MM.1S (cell line): ENCODE measurements at regions not wholly inside any gene's neighbourhood (a gene's known extent, or its start where the extent isn't known, plus 50 kb on each side); places are given as distances from the start of the nearest gene placed in this dataset.

Source experiments
- DNase-seq: peaks from one replicate; pipeline ENCODE4 v3.0.0-alpha.2; 2015
- H2AFZ ChIP-seq: fragments of 300-600 bp; sonication (generic); 2 replicates; pipeline ENCODE4 v1.6.0; 2016; ENCODE audit warnings: antibody characterized with exemption, low read length
- H3F3A ChIP-seq: fragments of 300-600 bp; sonication (generic); 2 replicates; pipeline ENCODE4 v1.6.1; 2016; ENCODE audit warnings: mild to moderate bottlenecking, antibody characterized with exemption, low read length, moderate library complexity, mixed read lengths; ENCODE audit not compliant: insufficient read depth
- H3K27ac ChIP-seq: fragments of 300-600 bp; sonication (generic); 2 replicates; pipeline ENCODE4 v1.5.1; 2016; ENCODE audit warnings: mild to moderate bottlenecking, low read length
- H3K27me3 ChIP-seq: fragments of 300-600 bp; sonication (generic); replicated peaks from 2 replicates; pipeline ENCODE4 v1.6.0; 2016; ENCODE audit warnings: low read length; ENCODE audit not compliant: insufficient read depth
- H3K36me3 ChIP-seq: fragments of 300-600 bp; sonication (generic); replicated peaks from 2 replicates; pipeline ENCODE4 v1.6.1; 2016; ENCODE audit warnings: mild to moderate bottlenecking, low read length, mixed read lengths; ENCODE audit not compliant: insufficient read depth
- H3K4me1 ChIP-seq: fragments of 300-600 bp; sonication (generic); 2 replicates; pipeline ENCODE4 v1.6.1; 2016; ENCODE audit warnings: low read length, mixed read lengths
- H3K4me2 ChIP-seq: fragments of 300-600 bp; sonication (generic); 2 replicates; pipeline ENCODE4 v1.6.0; 2016; ENCODE audit warnings: low read depth, low read length
- H3K4me3 ChIP-seq: fragments of 300-600 bp; sonication (generic); 2 replicates; pipeline ENCODE4 v1.5.1; 2016; ENCODE audit warnings: low read length, mixed read lengths
- H3K79me2 ChIP-seq: fragments of 300-600 bp; sonication (generic); 2 replicates; pipeline ENCODE4 v1.6.1; 2016; ENCODE audit warnings: mixed run types, low read length, mixed read lengths
- H3K9ac ChIP-seq: fragments of 300-600 bp; sonication (generic); 2 replicates; pipeline ENCODE4 v1.6.1; 2016; ENCODE audit warnings: low read length, mixed read lengths
- H3K9me2 ChIP-seq: fragments of 300-600 bp; sonication (generic); replicated peaks from 2 replicates; pipeline ENCODE4 v1.6.1; 2016; ENCODE audit warnings: mild to moderate bottlenecking, low read length, mixed read lengths; ENCODE audit not compliant: insufficient read depth
- H3K9me3 ChIP-seq: fragments of 300-600 bp; sonication (generic); replicated peaks from 2 replicates; pipeline ENCODE4 v1.6.1; 2016; ENCODE audit warnings: mild to moderate bottlenecking, low read length, mixed read lengths; ENCODE audit not compliant: insufficient read depth
- H4K20me1 ChIP-seq: fragments of 300-600 bp; sonication (generic); 2 replicates; pipeline ENCODE4 v1.6.1; 2016; ENCODE audit warnings: mild to moderate bottlenecking, low read length, moderate library complexity, mixed read lengths; ENCODE audit not compliant: insufficient read depth
- EZH2 ChIP-seq: fragments of 300-600 bp; sonication (generic); optimal IDR thresholded peaks from 2 replicates; pipeline ENCODE3; 2017; ENCODE audit warnings: low read depth, mild to moderate bottlenecking, antibody characterized with exemption, low read length, mixed read lengths
- EZH2phosphoT487 ChIP-seq: fragments of 300-600 bp; sonication (generic); IDR thresholded peaks from 2 replicates; pipeline ENCODE4 v1.6.1; 2018; ENCODE audit warnings: antibody characterized with exemption, low read length
- TF ChIP-seq, protein P1 (sequence below): fragments of 300-600 bp; sonication (generic); IDR thresholded peaks from 2 replicates; pipeline ENCODE4 v1.5.1; 2016; ENCODE audit warnings: antibody characterized with exemption, low read length, mixed read lengths

DNA sequence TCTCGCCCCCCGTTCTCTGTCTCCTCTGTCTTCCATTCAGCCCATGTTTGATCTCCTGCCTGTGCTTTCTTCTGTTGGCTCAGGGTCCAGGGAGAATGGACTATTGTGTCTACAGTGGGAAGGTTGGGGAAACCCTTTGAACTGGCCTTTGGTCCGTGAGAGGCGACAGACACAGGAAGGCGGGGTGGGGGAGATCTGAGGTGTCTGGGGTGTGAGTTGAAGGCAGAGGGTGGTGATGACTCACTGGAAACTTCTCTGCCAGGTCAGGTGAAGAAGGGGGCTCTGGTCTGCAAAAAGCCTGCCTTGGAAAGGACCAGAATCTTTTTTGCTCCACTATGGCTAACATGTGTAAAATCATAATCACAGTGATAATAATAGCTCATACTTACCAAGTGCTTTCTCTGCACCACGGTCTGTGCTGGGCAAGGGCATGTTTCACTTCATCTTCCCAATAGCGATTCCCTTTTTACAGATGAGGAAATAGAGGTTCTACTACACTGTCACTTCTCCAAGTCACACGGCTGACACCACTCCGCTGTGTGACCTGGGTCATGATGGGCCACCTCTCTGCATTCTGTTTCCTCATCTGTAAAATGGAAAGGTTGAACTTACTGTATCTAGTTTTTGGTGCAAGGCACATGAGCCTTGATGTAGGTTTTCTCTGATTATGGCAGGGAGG lies 99.8 kb upstream of the ALX4 start:
- Histone ChIP-seq H3K4me3 (no peak overlapping the region), H3K9ac (no peak overlapping the region)

DNA sequence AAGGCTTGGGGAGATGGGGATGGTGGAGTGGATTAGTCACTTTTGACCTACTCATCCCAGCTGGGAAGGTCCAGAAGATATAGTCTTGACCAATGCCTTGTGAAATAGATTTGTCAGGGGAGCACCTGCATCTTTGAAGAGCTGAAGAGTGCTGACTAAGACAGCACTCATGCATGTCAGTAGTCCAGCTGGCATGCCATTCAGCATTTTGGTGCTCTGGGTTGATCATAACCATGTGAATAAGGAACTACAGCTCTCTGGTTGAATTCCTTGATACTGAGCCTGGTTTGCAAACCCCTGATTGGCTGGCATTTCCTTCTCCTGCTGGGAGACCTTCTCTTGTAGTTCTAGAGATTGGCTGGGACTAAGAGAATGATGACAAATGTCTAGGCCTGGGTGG lies 106.8 kb upstream of the ALX4 start:
- no peaks in the 10 kb centered on the region for H4K20me1 ChIP-seq
- H3K79me2 ChIP-seq = no peaks in the 10 kb centered on the region
- no peaks in the 10 kb centered on the region for H3K9me3 ChIP-seq
- no peaks in the 10 kb centered on the region for H3K9me2 ChIP-seq
- TF ChIP-seq, protein P1, sequence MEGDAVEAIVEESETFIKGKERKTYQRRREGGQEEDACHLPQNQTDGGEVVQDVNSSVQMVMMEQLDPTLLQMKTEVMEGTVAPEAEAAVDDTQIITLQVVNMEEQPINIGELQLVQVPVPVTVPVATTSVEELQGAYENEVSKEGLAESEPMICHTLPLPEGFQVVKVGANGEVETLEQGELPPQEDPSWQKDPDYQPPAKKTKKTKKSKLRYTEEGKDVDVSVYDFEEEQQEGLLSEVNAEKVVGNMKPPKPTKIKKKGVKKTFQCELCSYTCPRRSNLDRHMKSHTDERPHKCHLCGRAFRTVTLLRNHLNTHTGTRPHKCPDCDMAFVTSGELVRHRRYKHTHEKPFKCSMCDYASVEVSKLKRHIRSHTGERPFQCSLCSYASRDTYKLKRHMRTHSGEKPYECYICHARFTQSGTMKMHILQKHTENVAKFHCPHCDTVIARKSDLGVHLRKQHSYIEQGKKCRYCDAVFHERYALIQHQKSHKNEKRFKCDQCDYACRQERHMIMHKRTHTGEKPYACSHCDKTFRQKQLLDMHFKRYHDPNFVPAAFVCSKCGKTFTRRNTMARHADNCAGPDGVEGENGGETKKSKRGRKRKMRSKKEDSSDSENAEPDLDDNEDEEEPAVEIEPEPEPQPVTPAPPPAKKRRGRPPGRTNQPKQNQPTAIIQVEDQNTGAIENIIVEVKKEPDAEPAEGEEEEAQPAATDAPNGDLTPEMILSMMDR = no peak
- TF ChIP-seq EZH2 (no peak), EZH2phosphoT487 (no peak)
- no peaks in the 10 kb centered on the region for H3K27me3 ChIP-seq
- no peaks in the 10 kb centered on the region for H3K36me3 ChIP-seq
- H2AFZ ChIP-seq = no peak overlapping the region
- H3F3A ChIP-seq = no peaks in the 10 kb centered on the region
- H3K9ac ChIP-seq = no peak overlapping the region
- H3K4me1 ChIP-seq = no peaks in the 10 kb centered on the region
- DNase-seq = peak; percentile 21
- no peak overlapping the region for H3K4me2 ChIP-seq
- H3K27ac ChIP-seq = no peak overlapping the region
- H3K4me3 ChIP-seq = no peak overlapping the region

More for the DNA sequence above, 99.8 kb upstream of the ALX4 start:
- H3K79me2 ChIP-seq = no peaks in the 10 kb centered on the region
- no peaks in the 10 kb centered on the region for H3K9me2 ChIP-seq
- TF ChIP-seq EZH2phosphoT487 (no peak), EZH2 (no peak)
- TF ChIP-seq, protein P1 = no peak
- no peaks in the 10 kb centered on the region for H4K20me1 ChIP-seq
- no peak overlapping the region for H3K27ac ChIP-seq
- no peaks in the 10 kb centered on the region for H3K27me3 ChIP-seq
- DNase-seq = no peak
- H3K4me2 ChIP-seq = no peak overlapping the region
- no peaks in the 10 kb centered on the region for H3K4me1 ChIP-seq
- H3K9me3 ChIP-seq = no peaks in the 10 kb centered on the region
- H2AFZ ChIP-seq = no peak overlapping the region
- H3F3A ChIP-seq = no peaks in the 10 kb centered on the region
- no peaks in the 10 kb centered on the region for H3K36me3 ChIP-seq

DNA sequence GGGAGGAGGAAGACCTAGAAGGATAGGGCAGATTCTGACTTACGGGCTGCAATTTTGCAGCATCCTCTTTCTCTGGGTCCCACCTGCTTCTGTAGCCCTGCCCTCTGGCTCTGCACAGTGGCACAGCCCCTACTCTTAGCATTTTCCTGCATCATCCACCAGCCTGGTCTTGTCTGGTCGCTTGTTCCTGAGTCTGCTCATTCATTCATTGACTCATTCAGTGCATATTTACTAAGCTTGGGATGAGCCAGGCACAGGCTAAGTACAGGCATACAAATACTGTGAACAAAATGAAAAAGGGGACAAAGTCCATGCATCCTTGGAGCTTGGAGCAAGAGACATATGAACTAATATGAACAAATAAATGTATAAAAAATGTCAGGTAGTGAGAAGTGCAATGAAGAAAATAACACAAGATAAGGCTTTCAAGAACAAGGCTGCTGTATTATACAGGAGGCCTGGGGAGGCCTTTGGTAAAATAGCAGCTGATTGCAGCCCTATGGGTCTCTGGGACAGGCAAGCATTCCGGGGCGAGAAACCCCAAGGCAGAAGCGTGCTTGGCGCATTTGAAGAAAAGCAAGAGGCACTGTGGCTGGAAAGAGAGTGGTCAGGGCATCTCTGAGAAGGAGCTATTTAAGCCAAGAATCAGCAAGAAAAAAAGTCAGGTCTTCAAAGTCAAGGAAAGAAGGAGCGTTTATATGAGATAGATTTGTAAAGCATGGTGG lies 108.0 kb upstream of the ALX4 start:
- Histone ChIP-seq H3K27ac (no peak overlapping the region), H3F3A (no peaks in the 10 kb centered on the region), H3K4me2 (no peak overlapping the region), H3K9ac (no peak overlapping the region), H3K36me3 (no peaks in the 10 kb centered on the region), H4K20me1 (no peaks in the 10 kb centered on the region), H2AFZ (no peak overlapping the region), H3K9me3 (no peaks in the 10 kb centered on the region), H3K79me2 (no peaks in the 10 kb centered on the region), H3K4me3 (no peak overlapping the region), H3K4me1 (no peaks in the 10 kb centered on the region), H3K9me2 (no peaks in the 10 kb centered on the region), H3K27me3 (no peaks in the 10 kb centered on the region)
- no peak for TF ChIP-seq EZH2
- TF ChIP-seq EZH2phosphoT487 = no peak
- TF ChIP-seq, protein P1 = no peak
- DNase-seq = no peak
